AG10803 (cell line): ENCODE measurements at regions not wholly inside any gene's neighbourhood (a gene's known extent, or its start where the extent isn't known, plus 50 kb on each side); places are given as distances from the start of the nearest gene placed in this dataset.

ENCODE experiments used
- DNase-seq: peaks from one replicate; pipeline ENCODE4 v3.0.0; 2010; ENCODE audit warnings: low read depth
- H3K4me3 ChIP-seq: 2 replicates; pipeline ENCODE4 v1.5.1; 2011; ENCODE audit warnings: mild to moderate bottlenecking, low read length, control low read depth
- TF ChIP-seq, protein P1 (sequence below): conservative IDR thresholded peaks from 2 replicates; pipeline ENCODE4 v1.5.1; 2011; ENCODE audit warnings: mild to moderate bottlenecking, low read length, control low read depth, inconsistent platforms

DNA sequence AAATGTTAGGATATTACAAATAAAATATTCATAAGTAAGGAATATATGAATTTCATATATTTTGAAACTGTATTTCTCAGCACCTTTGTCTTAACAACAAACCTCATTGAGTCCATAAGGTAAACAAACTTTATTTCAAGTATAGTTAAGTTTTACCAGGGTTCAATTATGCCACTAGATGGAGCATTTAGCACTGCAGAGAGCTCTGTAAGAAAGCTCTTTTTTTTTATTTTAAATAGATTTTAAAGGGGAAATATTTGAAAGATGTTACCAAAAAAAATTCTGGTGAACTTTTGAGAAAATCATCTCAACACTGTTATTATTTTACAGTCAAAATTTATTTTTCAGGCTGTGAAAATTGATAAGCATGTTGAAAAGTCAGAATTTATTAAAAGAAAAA is 955.2 kb upstream of the EYS start:
- DNase-seq, result no peak
- TF ChIP-seq, protein P1, sequence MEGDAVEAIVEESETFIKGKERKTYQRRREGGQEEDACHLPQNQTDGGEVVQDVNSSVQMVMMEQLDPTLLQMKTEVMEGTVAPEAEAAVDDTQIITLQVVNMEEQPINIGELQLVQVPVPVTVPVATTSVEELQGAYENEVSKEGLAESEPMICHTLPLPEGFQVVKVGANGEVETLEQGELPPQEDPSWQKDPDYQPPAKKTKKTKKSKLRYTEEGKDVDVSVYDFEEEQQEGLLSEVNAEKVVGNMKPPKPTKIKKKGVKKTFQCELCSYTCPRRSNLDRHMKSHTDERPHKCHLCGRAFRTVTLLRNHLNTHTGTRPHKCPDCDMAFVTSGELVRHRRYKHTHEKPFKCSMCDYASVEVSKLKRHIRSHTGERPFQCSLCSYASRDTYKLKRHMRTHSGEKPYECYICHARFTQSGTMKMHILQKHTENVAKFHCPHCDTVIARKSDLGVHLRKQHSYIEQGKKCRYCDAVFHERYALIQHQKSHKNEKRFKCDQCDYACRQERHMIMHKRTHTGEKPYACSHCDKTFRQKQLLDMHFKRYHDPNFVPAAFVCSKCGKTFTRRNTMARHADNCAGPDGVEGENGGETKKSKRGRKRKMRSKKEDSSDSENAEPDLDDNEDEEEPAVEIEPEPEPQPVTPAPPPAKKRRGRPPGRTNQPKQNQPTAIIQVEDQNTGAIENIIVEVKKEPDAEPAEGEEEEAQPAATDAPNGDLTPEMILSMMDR, result no peak

DNA sequence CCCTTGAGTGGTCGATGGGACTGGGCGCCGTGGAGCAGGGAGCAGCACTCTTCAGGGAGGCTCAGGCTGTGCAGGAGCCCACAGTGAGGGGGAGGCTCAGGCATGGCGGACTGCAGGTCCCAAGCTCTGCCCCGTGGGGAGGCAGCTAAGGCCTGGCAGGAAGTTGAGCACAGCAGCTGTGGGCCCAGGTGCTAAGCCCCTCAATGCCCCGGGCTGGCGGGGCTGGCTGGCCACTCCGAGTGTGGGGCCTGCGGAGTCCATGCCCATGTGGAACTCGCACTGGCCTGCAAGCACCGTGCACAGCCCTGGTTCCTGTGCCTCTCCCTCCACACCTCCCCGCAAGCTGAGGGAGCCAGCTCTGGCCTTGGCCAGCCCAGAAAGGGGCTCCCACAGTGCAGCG is 948.4 kb upstream of the EYS start:
- TF ChIP-seq, protein P1, result no peak
- no peak for DNase-seq
- no peak overlapping the region for H3K4me3 ChIP-seq

More for the DNA sequence above, 955.2 kb upstream of the EYS start:
- H3K4me3 ChIP-seq, result no peak overlapping the region

DNA sequence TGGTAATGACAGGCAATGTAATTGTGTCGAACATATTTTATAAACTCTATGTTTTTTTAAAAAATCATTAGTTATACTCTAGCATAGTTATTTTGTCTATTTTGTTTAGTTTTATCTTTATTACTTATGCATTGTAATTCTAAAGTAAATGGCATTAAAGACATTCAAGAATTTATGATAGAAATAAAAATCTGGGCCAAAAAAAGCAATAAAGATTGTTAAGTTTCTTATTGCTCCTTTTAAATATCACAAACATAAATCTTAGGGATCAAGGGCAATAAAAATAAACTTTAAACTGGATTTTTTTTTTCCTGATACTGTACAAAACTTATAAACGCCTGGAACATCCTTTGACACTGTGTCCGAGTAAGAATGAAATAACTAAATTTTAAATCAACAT is 931.5 kb upstream of the EYS start:
- H3K4me3 ChIP-seq, result no peak overlapping the region
- TF ChIP-seq, protein P1, result no peak
- no peak for DNase-seq

GRCh38 chr6:66638099-66638498 is 931.1 kb upstream of the EYS start:
- TF ChIP-seq, protein P1, result no peak
- DNase-seq, result no peak
- H3K4me3 ChIP-seq, result no peak overlapping the region

DNA sequence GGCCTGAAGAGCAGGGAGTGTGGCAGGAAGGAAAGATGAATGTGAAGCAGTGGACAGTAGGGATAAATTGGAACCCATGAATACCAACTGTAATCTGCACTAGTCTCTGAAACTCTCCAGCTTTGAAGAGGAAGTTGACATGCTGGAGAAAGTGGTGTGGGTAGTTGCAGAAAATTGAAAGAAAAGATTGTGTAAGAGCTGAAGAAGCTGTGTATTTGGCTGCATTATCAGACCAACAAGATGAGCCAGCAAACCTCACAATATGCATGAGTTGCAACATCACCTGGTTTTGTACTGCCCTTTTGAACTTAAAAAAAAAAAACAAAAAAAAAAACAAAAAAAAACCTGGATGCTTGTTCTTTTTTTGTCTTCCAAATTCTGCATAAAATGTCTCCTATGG is 921.9 kb upstream of the EYS start:
- DNase-seq, result no peak
- TF ChIP-seq, protein P1, result no peak
- H3K4me3 ChIP-seq, result no peak overlapping the region

- TF ChIP-seq, protein P1, result no peak
- no peak for DNase-seq
- no peak overlapping the region for H3K4me3 ChIP-seq
Measured at GRCh38 chr6:66623050-66623449, 916.0 kb upstream of the EYS start.

DNA sequence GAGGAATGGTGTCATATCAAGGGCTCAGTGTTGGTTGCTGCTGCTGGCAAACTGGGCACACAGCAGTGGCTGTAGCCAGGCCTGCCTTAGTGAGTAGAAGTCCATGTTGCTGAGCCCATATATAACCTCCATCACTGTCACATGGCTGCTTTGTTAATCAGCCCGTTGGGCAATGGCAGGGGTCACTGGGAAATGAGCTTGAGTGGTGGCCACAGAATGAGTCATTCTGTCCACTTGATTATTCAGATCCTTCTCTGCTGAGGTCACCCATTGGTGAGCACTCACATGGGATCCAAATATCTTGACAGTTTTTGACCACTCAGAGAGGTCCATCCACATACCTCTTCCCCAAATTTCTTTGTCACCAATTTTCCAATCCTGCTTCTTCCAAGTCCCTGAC is 898.9 kb upstream of the EYS start:
- no peak for DNase-seq
- TF ChIP-seq, protein P1, result no peak
- no peak overlapping the region for H3K4me3 ChIP-seq
